ENCODE measurements at regions not wholly inside any gene's neighbourhood (a gene's known extent, or its start where the extent isn't known, plus 50 kb on each side); places are given as distances from the start of the nearest gene placed in this dataset.

- Histone ChIP-seq H3K27me3 (no peaks in the 10 kb centered on the region), H3K27ac (no peak overlapping the region), H3K9me3 (no peaks in the 10 kb centered on the region), H3K36me3 (no peaks in the 10 kb centered on the region), H3K4me3 (no peak overlapping the region), H3K4me1 (no peaks in the 10 kb centered on the region)
- TF ChIP-seq CTCF (IDR thresholded peaks at IDR 0.05) (no peak), POLR2A (IDR thresholded peaks at IDR 0.05) (no peak), POLR2AphosphoS5 (IDR thresholded peaks at IDR 0.05) (no peak)
- no peak for DNase-seq (ENCODE audit: low spot score in 2 of 2)
- intact Hi-C loops (cut with DNase I; ENCODE audit: low total_unique reads) = no loop called here
Observed at GRCh38 chr4:100795581-100795980, 277.8 kb upstream of the EMCN start.

- DNase-seq (ENCODE audit: low spot score in 2 of 2) = no peak
- no peaks in the 10 kb centered on the region for H3K9me3 ChIP-seq
- no peaks in the 10 kb centered on the region for H3K4me1 ChIP-seq
- no peak overlapping the region for H3K4me3 ChIP-seq
- no peaks in the 10 kb centered on the region for H3K27me3 ChIP-seq
- intact Hi-C loops (cut with DNase I; ENCODE audit: low total_unique reads) = no loop called here
- no peak overlapping the region for H3K27ac ChIP-seq
- H3K36me3 ChIP-seq = no peaks in the 10 kb centered on the region
- TF ChIP-seq POLR2A (IDR thresholded peaks at IDR 0.05) (no peak), POLR2AphosphoS5 (IDR thresholded peaks at IDR 0.05) (no peak), CTCF (IDR thresholded peaks at IDR 0.05) (no peak)
Observed at GRCh38 chr4:100790836-100791615, 273.2 kb upstream of the EMCN start.

- intact Hi-C loops (cut with DNase I; ENCODE audit: low total_unique reads) = loop anchor here (10.0 kb wide), 1 partner anchor 565 kb away; no protein-coding TSS in a partner anchor
- Histone ChIP-seq H3K36me3 (no peaks in the 10 kb centered on the region), H3K27ac (no peak overlapping the region), H3K4me1 (no peaks in the 10 kb centered on the region), H3K4me3 (no peak overlapping the region), H3K27me3 (no peaks in the 10 kb centered on the region), H3K9me3 (no peaks in the 10 kb centered on the region)
- TF ChIP-seq POLR2AphosphoS5 (IDR thresholded peaks at IDR 0.05) = no peak
- TF ChIP-seq POLR2A (IDR thresholded peaks at IDR 0.05) = no peak
- no peak for TF ChIP-seq CTCF (IDR thresholded peaks at IDR 0.05)
- DNase-seq (ENCODE audit: low spot score in 2 of 2) = no peak
Observed at GRCh38 chr4:100789991-100790390, 272.2 kb upstream of the EMCN start.

GRCh38 chr4:100786481-100786880 lies 268.7 kb upstream of the EMCN start:
- H3K36me3 ChIP-seq = no peaks in the 10 kb centered on the region
- H3K4me1 ChIP-seq = no peaks in the 10 kb centered on the region
- TF ChIP-seq CTCF (IDR thresholded peaks at IDR 0.05) (no peak), POLR2AphosphoS5 (IDR thresholded peaks at IDR 0.05) (peak in 1 of 3 donors; percentile 37), POLR2A (IDR thresholded peaks at IDR 0.05) (no peak)
- no peak overlapping the region for H3K4me3 ChIP-seq
- H3K27me3 ChIP-seq = no peaks in the 10 kb centered on the region
- no peak for DNase-seq (ENCODE audit: low spot score in 2 of 2)
- no peaks in the 10 kb centered on the region for H3K9me3 ChIP-seq
- H3K27ac ChIP-seq = no peak overlapping the region
- intact Hi-C loops (cut with DNase I; ENCODE audit: low total_unique reads) = loop anchor here (10.0 kb wide), 1 partner anchor 568 kb away; no protein-coding TSS in a partner anchor

GRCh38 chr4:100782356-100782755 lies 264.5 kb upstream of the EMCN start:
- Histone ChIP-seq H3K27ac (no peak overlapping the region), H3K36me3 (no peaks in the 10 kb centered on the region), H3K4me3 (no peak overlapping the region), H3K4me1 (no peaks in the 10 kb centered on the region), H3K27me3 (no peaks in the 10 kb centered on the region), H3K9me3 (peaks cover 0 to 6% of the 10 kb centered on the region in 2 donors)
- intact Hi-C loops (cut with DNase I; ENCODE audit: low total_unique reads) = loop anchor here (10.0 kb wide), 1 partner anchor 572 kb away; no protein-coding TSS in a partner anchor
- no peak for DNase-seq (ENCODE audit: low spot score in 2 of 2)
- no peak for TF ChIP-seq POLR2A (IDR thresholded peaks at IDR 0.05)
- TF ChIP-seq CTCF (IDR thresholded peaks at IDR 0.05) = no peak
- no peak for TF ChIP-seq POLR2AphosphoS5 (IDR thresholded peaks at IDR 0.05)

Data from breast epithelium (tissue), 4 donors.